ENCODE measurements at regions not wholly inside any gene's neighbourhood (a gene's known extent, or its start where the extent isn't known, plus 50 kb on each side); places are given as distances from the start of the nearest gene placed in this dataset.

GRCh38 chr5:67502951-67503350, 306.4 kb upstream of the CD180 start:
- DNase-seq (ENCODE audit: low spot score): no peak
- TF ChIP-seq CTCF (IDR thresholded peaks at IDR 0.05; ENCODE audit: extremely low read depth, missing control alignments): no peak

- DNase-seq (ENCODE audit: low spot score): no peak
- no peak for TF ChIP-seq CTCF (IDR thresholded peaks at IDR 0.05; ENCODE audit: extremely low read depth, missing control alignments)
Observed at GRCh38 chr5:67496051-67496450, 299.5 kb upstream of the CD180 start.

- no peak for DNase-seq (ENCODE audit: low spot score)
- no peak for TF ChIP-seq CTCF (IDR thresholded peaks at IDR 0.05; ENCODE audit: extremely low read depth, missing control alignments)
Observed at GRCh38 chr5:67495072-67495471, 298.5 kb upstream of the CD180 start.

- DNase-seq (ENCODE audit: low spot score): no peak
- TF ChIP-seq CTCF (IDR thresholded peaks at IDR 0.05; ENCODE audit: extremely low read depth, missing control alignments): no peak
Observed at GRCh38 chr5:67494186-67494855, 297.7 kb upstream of the CD180 start.

- peak; percentile 5 for DNase-seq (ENCODE audit: low spot score)
- no peak for TF ChIP-seq CTCF (IDR thresholded peaks at IDR 0.05; ENCODE audit: extremely low read depth, missing control alignments)
Observed at GRCh38 chr5:67493676-67494075, 297.1 kb upstream of the CD180 start.

- TF ChIP-seq CTCF (IDR thresholded peaks at IDR 0.05; ENCODE audit: extremely low read depth, missing control alignments): no peak
- DNase-seq (ENCODE audit: low spot score): no peak
Observed at GRCh38 chr5:67490543-67491321, 294.1 kb upstream of the CD180 start.

GRCh38 chr5:67488885-67489284, 292.3 kb upstream of the CD180 start:
- no peak for TF ChIP-seq CTCF (IDR thresholded peaks at IDR 0.05; ENCODE audit: extremely low read depth, missing control alignments)
- no peak for DNase-seq (ENCODE audit: low spot score)

Measured in GM20000 (cell line).